ENCODE measurements at regions not wholly inside any gene's neighbourhood (a gene's known extent, or its start where the extent isn't known, plus 50 kb on each side); places are given as distances from the start of the nearest gene placed in this dataset.

GRCh38 chr6:22709803-22710202, 140.4 kb downstream of the HDGFL1 start:
- Histone ChIP-seq H3K4me1 (peaks cover 0 to 15% (median 13%) of the 10 kb centered on the region in 4 donors), H3K4me3 (no peak overlapping the region), H3K9me3 (no peaks in the 10 kb centered on the region), H3K27ac (replicated peaks in 1 of 4) (no peak overlapping the region), H3K36me3 (no peaks in the 10 kb centered on the region), H3K27me3 (no peaks in the 10 kb centered on the region)
- intact Hi-C loops (cut with DNase I): no loop called here
- 80% methylated on average over 3 of the region's 3 CpGs for WGBS
- DNase-seq (ENCODE audit: extremely low spot score): no peak
- TF ChIP-seq POLR2AphosphoS5 (IDR thresholded peaks at IDR 0.05) (no peak), POLR2A (IDR thresholded peaks at IDR 0.05; ENCODE audit: low read depth) (no peak), CTCF (IDR thresholded peaks at IDR 0.05) (no peak), EP300 (IDR thresholded peaks at IDR 0.05) (no peak)

GRCh38 chr6:22716721-22717120, 147.4 kb downstream of the HDGFL1 start:
- Histone ChIP-seq H3K4me1 (no peaks in the 10 kb centered on the region), H3K36me3 (no peaks in the 10 kb centered on the region), H3K9me3 (no peaks in the 10 kb centered on the region), H3K27me3 (no peaks in the 10 kb centered on the region), H3K27ac (replicated peaks in 1 of 4) (no peak overlapping the region), H3K4me3 (no peak overlapping the region)
- 67% methylated on average over 1 of the region's 1 CpG for WGBS
- intact Hi-C loops (cut with DNase I): no loop called here
- TF ChIP-seq CTCF (IDR thresholded peaks at IDR 0.05): no peak
- TF ChIP-seq POLR2AphosphoS5 (IDR thresholded peaks at IDR 0.05): no peak
- no peak for TF ChIP-seq EP300 (IDR thresholded peaks at IDR 0.05)
- no peak for TF ChIP-seq POLR2A (IDR thresholded peaks at IDR 0.05; ENCODE audit: low read depth)
- no peak for DNase-seq (ENCODE audit: extremely low spot score)

GRCh38 chr6:22717915-22718314, 148.5 kb downstream of the HDGFL1 start:
- DNase-seq (ENCODE audit: extremely low spot score): no peak
- Histone ChIP-seq H3K27me3 (no peaks in the 10 kb centered on the region), H3K9me3 (peaks cover 0 to 9% (median 7%) of the 10 kb centered on the region in 4 donors), H3K36me3 (no peaks in the 10 kb centered on the region), H3K4me3 (no peak overlapping the region), H3K27ac (replicated peaks in 1 of 4) (no peak overlapping the region), H3K4me1 (no peaks in the 10 kb centered on the region)
- WGBS: 73% methylated on average over 5 of the region's 5 CpGs
- intact Hi-C loops (cut with DNase I): no loop called here
- TF ChIP-seq CTCF (IDR thresholded peaks at IDR 0.05): no peak
- TF ChIP-seq EP300 (IDR thresholded peaks at IDR 0.05): no peak
- no peak for TF ChIP-seq POLR2AphosphoS5 (IDR thresholded peaks at IDR 0.05)
- TF ChIP-seq POLR2A (IDR thresholded peaks at IDR 0.05; ENCODE audit: low read depth): no peak

GRCh38 chr6:22722913-22723312, 153.5 kb downstream of the HDGFL1 start:
- no peak overlapping the region for H3K4me3 ChIP-seq
- TF ChIP-seq POLR2A (IDR thresholded peaks at IDR 0.05; ENCODE audit: low read depth) (no peak), CTCF (IDR thresholded peaks at IDR 0.05) (no peak), EP300 (IDR thresholded peaks at IDR 0.05) (no peak), POLR2AphosphoS5 (IDR thresholded peaks at IDR 0.05) (no peak)
- 84% methylated on average over 1 of the region's 1 CpG for WGBS

GRCh38 chr6:22726966-22727365, 157.6 kb downstream of the HDGFL1 start:
- intact Hi-C loops (cut with DNase I): no loop called here

More at GRCh38 chr6:22722913-22723312, 153.5 kb downstream of the HDGFL1 start:
- no peak overlapping the region for H3K27ac ChIP-seq (replicated peaks in 1 of 4)
- peaks cover 0 to 17% (median 14%) of the 10 kb centered on the region in 4 donors for H3K4me1 ChIP-seq
- H3K9me3 ChIP-seq: peaks cover 0 to 20% (median 13%) of the 10 kb centered on the region in 4 donors
- intact Hi-C loops (cut with DNase I): no loop called here
- no peaks in the 10 kb centered on the region for H3K36me3 ChIP-seq
- no peak for DNase-seq (ENCODE audit: extremely low spot score)
- H3K27me3 ChIP-seq: no peaks in the 10 kb centered on the region

More at GRCh38 chr6:22726966-22727365, 157.6 kb downstream of the HDGFL1 start:
- H3K27me3 ChIP-seq: no peaks in the 10 kb centered on the region
- peaks cover 0 to 24% (median 17%) of the 10 kb centered on the region in 4 donors for H3K4me1 ChIP-seq
- no peak for DNase-seq (ENCODE audit: extremely low spot score)
- H3K9me3 ChIP-seq: peaks cover 0 to 20% (median 13%) of the 10 kb centered on the region in 4 donors
- TF ChIP-seq CTCF (IDR thresholded peaks at IDR 0.05): no peak
- TF ChIP-seq POLR2AphosphoS5 (IDR thresholded peaks at IDR 0.05): no peak
- TF ChIP-seq EP300 (IDR thresholded peaks at IDR 0.05): no peak
- no peak for TF ChIP-seq POLR2A (IDR thresholded peaks at IDR 0.05; ENCODE audit: low read depth)
- H3K27ac ChIP-seq (replicated peaks in 1 of 4): no peak overlapping the region
- H3K4me3 ChIP-seq: no peak overlapping the region
- WGBS: 59% methylated on average over 4 of the region's 4 CpGs
- no peaks in the 10 kb centered on the region for H3K36me3 ChIP-seq

All from esophagus muscularis mucosa (tissue), 4 donors.